Keratinocyte (primary cell): ENCODE measurements at regions not wholly inside any gene's neighbourhood (a gene's known extent, or its start where the extent isn't known, plus 50 kb on each side); places are given as distances from the start of the nearest gene placed in this dataset.

ENCODE experiments used
- DNase-seq: peaks from one replicate; pipeline ENCODE4 v3.0.0-alpha.2; 2011; ENCODE audit warnings: low read depth, missing footprints, low spot score
- FAIRE-seq: peaks from 2 replicates; lab custom pipeline; 2011; peaks lifted over from hg19 to GRCh38; lab: Jason Lieb, UNC
- H2AFZ ChIP-seq: 2 replicates; pipeline ENCODE4 v1.6.0; 2012; ENCODE audit warnings: low read length, control low read depth, inconsistent platforms; ENCODE audit not compliant: control insufficient read depth
- H3K27ac ChIP-seq: 2 replicates; pipeline ENCODE4 v1.5.1; 2011; ENCODE audit warnings: low read length; ENCODE audit not compliant: control insufficient read depth, insufficient read depth
- H3K27me3 ChIP-seq: 3 replicates; pipeline ENCODE4 v1.6.0; 2011; ENCODE audit warnings: low read length; ENCODE audit not compliant: control insufficient read depth, insufficient read depth; ENCODE audit errors: extremely low read depth
- H3K36me3 ChIP-seq, 2 experiments: 2 replicates in 1 of 2; 3 replicates in 1 of 2; pipeline ENCODE4 v1.5.1; 2011; ENCODE audit warnings: low read length in 2 of 2, mild to moderate bottlenecking in 1 of 2; ENCODE audit not compliant: control insufficient read depth in 2 of 2, insufficient read depth in 2 of 2; ENCODE audit errors: extremely low read depth in 1 of 2
- H3K4me1 ChIP-seq: 3 replicates; pipeline ENCODE4 v1.5.1; 2011; ENCODE audit warnings: low read length; ENCODE audit not compliant: control insufficient read depth, insufficient read depth; ENCODE audit errors: extremely low read depth
- H3K4me2 ChIP-seq: 3 replicates; pipeline ENCODE4 v1.6.0; 2011; ENCODE audit warnings: low read depth, low read length; ENCODE audit not compliant: control insufficient read depth, insufficient read depth; ENCODE audit errors: extremely low read depth
- H3K4me3 ChIP-seq, 3 experiments: fragments of 200-600 bp in 1 of 3; sonication (generic) in 1 of 3; 2 replicates in 2 of 3; 3 replicates in 1 of 3; pipeline ENCODE4 v1.5.1; 2011 to 2016; ENCODE audit warnings: low read length in 3 of 3, mild to moderate bottlenecking in 3 of 3, control low read depth in 2 of 3, inconsistent platforms in 1 of 3, low read depth in 1 of 3, mixed read lengths in 1 of 3, mixed run types in 1 of 3, moderate library complexity in 1 of 3; ENCODE audit not compliant: control insufficient read depth in 2 of 3, insufficient read depth in 2 of 3; ENCODE audit errors: extremely low read depth in 1 of 3
- H3K79me2 ChIP-seq: 2 replicates; pipeline ENCODE4 v1.6.0; 2012; ENCODE audit warnings: low read length; ENCODE audit not compliant: control insufficient read depth, insufficient read depth
- H3K9ac ChIP-seq: 3 replicates; pipeline ENCODE4 v1.6.0; 2011; ENCODE audit warnings: low read length; ENCODE audit not compliant: control insufficient read depth, insufficient read depth; ENCODE audit errors: extremely low read depth
- H3K9me1 ChIP-seq: 3 replicates; pipeline ENCODE4 v1.6.0; 2011; ENCODE audit warnings: low read length; ENCODE audit not compliant: control insufficient read depth, insufficient read depth; ENCODE audit errors: extremely low read depth
- H3K9me3 ChIP-seq: 2 replicates; pipeline ENCODE4 v1.5.1; 2012; ENCODE audit warnings: low read depth, low read length; ENCODE audit not compliant: control insufficient read depth
- H4K20me1 ChIP-seq: 3 replicates; pipeline ENCODE4 v1.6.0; 2011; ENCODE audit warnings: low read length; ENCODE audit not compliant: control insufficient read depth, insufficient read depth; ENCODE audit errors: extremely low read depth
- EZH2 ChIP-seq: IDR thresholded peaks from one replicate; pipeline ENCODE4 v1.6.1; 2012; ENCODE audit warnings: inconsistent platforms, mild to moderate bottlenecking, low read length, moderate library complexity
- dilution Hi-C: fragments of 300-500 bp; cut with MboI; formaldehyde crosslinking; loops from one replicate; pipeline ENCODE4 v1.7.0; 2020; ENCODE audit warnings: low sequenced_read_pairs; ENCODE audit not compliant: extremely low pct_ligation_motif_present
- TF ChIP-seq, protein P1 (sequence below), 3 experiments: IDR thresholded peaks in 1 of 3; conservative IDR thresholded peaks in 1 of 3; optimal IDR thresholded peaks in 1 of 3; 2 replicates in 2 of 3; 3 replicates in 1 of 3; pipeline versions ENCODE3 to v1.5.1; 2011; ENCODE audit warnings: low read length in 3 of 3, mild to moderate bottlenecking in 3 of 3, moderate library complexity in 2 of 3, control low read depth in 1 of 3, inconsistent platforms in 1 of 3; ENCODE audit not compliant: insufficient read depth in 2 of 3; ENCODE audit errors: extremely low read depth in 1 of 3

DNA sequence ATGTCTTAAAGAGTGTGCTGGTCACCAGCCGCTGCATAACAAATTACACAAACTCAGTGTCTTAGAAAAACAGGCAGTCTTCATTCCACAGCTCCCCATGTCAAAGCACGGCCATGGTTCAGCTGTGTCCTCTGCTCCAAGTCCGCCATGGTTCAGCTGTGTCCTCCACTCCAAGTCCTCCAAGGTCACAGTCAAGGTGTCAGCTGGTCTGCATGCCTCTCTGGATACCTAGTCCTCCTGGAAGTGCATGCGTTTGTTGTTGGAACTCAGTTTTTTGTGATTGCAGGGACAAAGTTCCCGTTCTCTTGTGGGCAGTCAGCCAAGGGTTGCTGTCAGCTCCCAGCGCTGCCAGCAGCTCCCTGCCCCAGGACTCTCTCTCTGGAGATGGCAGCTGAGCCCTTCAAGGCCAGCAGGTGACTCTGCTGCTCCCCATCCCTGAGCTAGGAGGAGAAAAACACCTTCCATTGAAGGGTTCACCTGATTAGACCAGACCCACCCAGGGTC, 304.0 kb upstream of the MYT1L start:
- no peaks in the 10 kb centered on the region for H3K9me1 ChIP-seq
- dilution Hi-C loops = no loop called here
- no peak overlapping the region for H3K4me2 ChIP-seq
- DNase-seq = no peak
- H4K20me1 ChIP-seq = no peaks in the 10 kb centered on the region
- H3K27me3 ChIP-seq = peaks cover 9% of the 10 kb centered on the region
- no peaks in the 10 kb centered on the region for H3K36me3 ChIP-seq
- H3K4me1 ChIP-seq = no peaks in the 10 kb centered on the region
- no peaks in the 10 kb centered on the region for H3K79me2 ChIP-seq
- no peak overlapping the region for H3K27ac ChIP-seq
- no peak overlapping the region for H2AFZ ChIP-seq
- no peaks in the 10 kb centered on the region for H3K9me3 ChIP-seq
- no peak overlapping the region for H3K4me3 ChIP-seq
- no peak for TF ChIP-seq EZH2
- TF ChIP-seq, protein P1, sequence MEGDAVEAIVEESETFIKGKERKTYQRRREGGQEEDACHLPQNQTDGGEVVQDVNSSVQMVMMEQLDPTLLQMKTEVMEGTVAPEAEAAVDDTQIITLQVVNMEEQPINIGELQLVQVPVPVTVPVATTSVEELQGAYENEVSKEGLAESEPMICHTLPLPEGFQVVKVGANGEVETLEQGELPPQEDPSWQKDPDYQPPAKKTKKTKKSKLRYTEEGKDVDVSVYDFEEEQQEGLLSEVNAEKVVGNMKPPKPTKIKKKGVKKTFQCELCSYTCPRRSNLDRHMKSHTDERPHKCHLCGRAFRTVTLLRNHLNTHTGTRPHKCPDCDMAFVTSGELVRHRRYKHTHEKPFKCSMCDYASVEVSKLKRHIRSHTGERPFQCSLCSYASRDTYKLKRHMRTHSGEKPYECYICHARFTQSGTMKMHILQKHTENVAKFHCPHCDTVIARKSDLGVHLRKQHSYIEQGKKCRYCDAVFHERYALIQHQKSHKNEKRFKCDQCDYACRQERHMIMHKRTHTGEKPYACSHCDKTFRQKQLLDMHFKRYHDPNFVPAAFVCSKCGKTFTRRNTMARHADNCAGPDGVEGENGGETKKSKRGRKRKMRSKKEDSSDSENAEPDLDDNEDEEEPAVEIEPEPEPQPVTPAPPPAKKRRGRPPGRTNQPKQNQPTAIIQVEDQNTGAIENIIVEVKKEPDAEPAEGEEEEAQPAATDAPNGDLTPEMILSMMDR (optimal IDR thresholded peaks at IDR 0.05 in 1 of 3, IDR thresholded peaks at IDR 0.05 in 1 of 3, conservative IDR thresholded peaks at IDR 0.05 in 1 of 3; ENCODE audit: extremely low read depth in 1 of 3, insufficient read depth in 2 of 3, low read length in 3 of 3) = no peak
- no peak overlapping the region for H3K9ac ChIP-seq
- FAIRE-seq = no peak

DNA sequence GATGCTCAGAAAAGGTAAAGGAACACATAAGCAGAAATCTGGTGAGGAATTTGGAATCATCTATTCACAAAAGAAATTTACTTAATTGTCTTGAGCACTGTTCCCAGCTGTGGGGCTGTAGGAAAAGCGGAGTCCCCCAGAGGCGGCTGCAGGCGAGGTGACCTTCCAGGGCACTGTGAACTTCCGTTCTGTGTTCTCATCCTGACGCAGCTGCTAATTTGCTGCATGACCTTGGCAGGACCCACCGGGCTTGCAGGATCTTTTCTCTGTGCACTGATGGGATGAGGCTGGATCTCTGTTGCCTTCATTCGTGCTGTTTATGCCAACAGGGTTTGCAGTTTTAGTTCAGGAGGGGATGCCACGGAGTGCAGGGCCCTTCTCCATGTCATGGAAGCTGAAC, 301.9 kb upstream of the MYT1L start:
- Histone ChIP-seq H4K20me1 (no peaks in the 10 kb centered on the region), H3K9me1 (no peaks in the 10 kb centered on the region), H2AFZ (no peak overlapping the region), H3K4me3 (no peak overlapping the region), H3K79me2 (no peaks in the 10 kb centered on the region), H3K36me3 (no peaks in the 10 kb centered on the region), H3K9me3 (no peaks in the 10 kb centered on the region), H3K4me2 (no peak overlapping the region), H3K9ac (no peak overlapping the region), H3K4me1 (no peaks in the 10 kb centered on the region), H3K27ac (no peak overlapping the region), H3K27me3 (no peaks in the 10 kb centered on the region)
- FAIRE-seq (no peak), DNase-seq (no peak)
- dilution Hi-C loops = no loop called here
- TF ChIP-seq EZH2 = no peak
- TF ChIP-seq, protein P1 (optimal IDR thresholded peaks at IDR 0.05 in 1 of 3, IDR thresholded peaks at IDR 0.05 in 1 of 3, conservative IDR thresholded peaks at IDR 0.05 in 1 of 3; ENCODE audit: extremely low read depth in 1 of 3, insufficient read depth in 2 of 3, low read length in 3 of 3) = no peak
